ENCODE measurements at regions not wholly inside any gene's neighbourhood (a gene's known extent, or its start where the extent isn't known, plus 50 kb on each side); places are given as distances from the start of the nearest gene placed in this dataset.
"Not testable (repeated sequence)": the region's sequence is repeated elsewhere in the genome, so short reads cannot be mapped to it uniquely, and the experiment has no call there.

GRCh38 chr3:81170298-81170697 lies 591.1 kb downstream of the GBE1 start:
- DNase-seq, result no peak

GRCh38 chr3:81164806-81165205 lies 596.6 kb downstream of the GBE1 start:
- no peak for DNase-seq

- no peak for DNase-seq
Measured at GRCh38 chr3:81161851-81162250, 599.6 kb downstream of the GBE1 start.

GRCh38 chr3:81161100-81161499 lies 600.3 kb downstream of the GBE1 start:
- DNase-seq, result no peak

- DNase-seq, result no peak
Measured at GRCh38 chr3:81154611-81155143, 606.8 kb downstream of the GBE1 start.

GRCh38 chr3:81152156-81152555 lies 609.3 kb downstream of the GBE1 start:
- DNase-seq, result no peak

GRCh38 chr3:81132995-81133394 lies 628.5 kb downstream of the GBE1 start:
- DNase-seq, result no peak

GRCh38 chr3:81105789-81106488 lies 655.5 kb downstream of the GBE1 start:
- DNase-seq, result no peak

GRCh38 chr3:81105206-81105605 lies 656.2 kb downstream of the GBE1 start:
- no peak for DNase-seq

GRCh38 chr3:81097889-81098288 lies 663.6 kb downstream of the GBE1 start:
- DNase-seq, result no peak

- no peak for DNase-seq
Measured at GRCh38 chr3:81095956-81096355, 665.5 kb downstream of the GBE1 start.

GRCh38 chr3:81094986-81095385 lies 666.5 kb downstream of the GBE1 start:
- DNase-seq, result no peak

- no peak for DNase-seq
Measured at GRCh38 chr3:81087607-81088006, 673.8 kb downstream of the GBE1 start.

GRCh38 chr3:81086348-81086747 lies 675.1 kb downstream of the GBE1 start:
- DNase-seq, result no peak

- DNase-seq, result no peak
Measured at GRCh38 chr3:81080608-81081007, 680.8 kb downstream of the GBE1 start.

- no peak for DNase-seq
Measured at GRCh38 chr3:81072591-81072990, 688.9 kb downstream of the GBE1 start.

- DNase-seq, result no peak
Measured at GRCh38 chr3:81068546-81068945, 692.9 kb downstream of the GBE1 start.

- no peak for DNase-seq
Measured at GRCh38 chr3:81063896-81064295, 697.5 kb downstream of the GBE1 start.

- not testable (repeated sequence) for DNase-seq
Measured at GRCh38 chr3:81051133-81051532, 710.3 kb downstream of the GBE1 start.

GRCh38 chr3:81048058-81048665 lies 713.3 kb downstream of the GBE1 start:
- no peak for DNase-seq

GRCh38 chr3:81045976-81046375 lies 715.5 kb downstream of the GBE1 start:
- no peak for DNase-seq

GRCh38 chr3:81045246-81045645 lies 716.2 kb downstream of the GBE1 start:
- DNase-seq, result no peak

GRCh38 chr3:81043660-81044199 lies 717.7 kb downstream of the GBE1 start:
- no peak for DNase-seq

GRCh38 chr3:81043009-81043408 lies 718.4 kb downstream of the GBE1 start:
- no peak for DNase-seq
